ENCODE measurements at regions not wholly inside any gene's neighbourhood (a gene's known extent, or its start where the extent isn't known, plus 50 kb on each side); places are given as distances from the start of the nearest gene placed in this dataset.

- ATAC-seq (no peak), DNase-seq (no peak)
- no peaks in the 10 kb centered on the region for H3K36me3 Mint-ChIP-seq
- Histone ChIP-seq H3K4me3 (ENCODE audit: low read length) (no peak overlapping the region), H3K4me1 (ENCODE audit: control insufficient read depth in 2 of 2, insufficient read depth in 2 of 2, low read length in 2 of 2) (no peaks in the 10 kb centered on the region), H3K27me3 (ENCODE audit: control insufficient read depth in 2 of 2, insufficient read depth in 2 of 2, low read length in 2 of 2) (no peaks in the 10 kb centered on the region), H3K36me3 (ENCODE audit: control insufficient read depth in 2 of 3, insufficient read depth in 3 of 3, low read length in 3 of 3) (no peaks in the 10 kb centered on the region), H3K9me3 (ENCODE audit: control insufficient read depth in 2 of 3, low read length in 3 of 3) (no peaks in the 10 kb centered on the region), H3K27ac (ENCODE audit: low read depth, low read length) (no peak overlapping the region)
- intact Hi-C loops (cut with micrococcal nuclease): no loop called here
- CTCF ChIA-PET: no interaction called here
- H3K27me3 Mint-ChIP-seq: peaks cover 0 to 11% (median 4%) of the 10 kb centered on the region in 5 donors
- H3K27ac Mint-ChIP-seq: no peak overlapping the region
- no peak overlapping the region for H3K4me3 Mint-ChIP-seq
- no peaks in the 10 kb centered on the region for H3K4me1 Mint-ChIP-seq
- POLR2A ChIA-PET: no interaction called here
- peaks cover 0 to 1% (median 0%) of the 10 kb centered on the region in 11 donors for H3K9me3 Mint-ChIP-seq
These were observed 149.9 kb upstream of the BEND6 start for GRCh38 chr6:56804996-56805395.

GRCh38 chr6:56803594-56803993 is 151.3 kb upstream of the BEND6 start:
- no peak overlapping the region for H3K4me3 ChIP-seq (ENCODE audit: low read length)
- H3K4me3 Mint-ChIP-seq: no peak overlapping the region
- H3K27ac ChIP-seq (ENCODE audit: low read depth, low read length): no peak overlapping the region
- no peak overlapping the region for H3K27ac Mint-ChIP-seq
- H3K9me3 ChIP-seq (ENCODE audit: control insufficient read depth in 2 of 3, low read length in 3 of 3): no peaks in the 10 kb centered on the region
- no peaks in the 10 kb centered on the region for H3K36me3 Mint-ChIP-seq
- no peaks in the 10 kb centered on the region for H3K36me3 ChIP-seq (ENCODE audit: control insufficient read depth in 2 of 3, insufficient read depth in 3 of 3, low read length in 3 of 3)
- H3K27me3 Mint-ChIP-seq: peaks cover 0 to 11% (median 0%) of the 10 kb centered on the region in 5 donors
- H3K4me1 Mint-ChIP-seq: no peaks in the 10 kb centered on the region
- no peak for ATAC-seq
- no peaks in the 10 kb centered on the region for H3K4me1 ChIP-seq (ENCODE audit: control insufficient read depth in 2 of 2, insufficient read depth in 2 of 2, low read length in 2 of 2)
- POLR2A ChIA-PET: no interaction called here
- peaks cover 0 to 1% (median 0%) of the 10 kb centered on the region in 11 donors for H3K9me3 Mint-ChIP-seq
- CTCF ChIA-PET: no interaction called here
- DNase-seq: no peak
- H3K27me3 ChIP-seq (ENCODE audit: control insufficient read depth in 2 of 2, insufficient read depth in 2 of 2, low read length in 2 of 2): no peaks in the 10 kb centered on the region
- intact Hi-C loops (cut with micrococcal nuclease): no loop called here

GRCh38 chr6:56802584-56802983 is 152.3 kb upstream of the BEND6 start:
- Histone ChIP-seq H3K9me3 (ENCODE audit: control insufficient read depth in 2 of 3, low read length in 3 of 3) (no peaks in the 10 kb centered on the region), H3K27ac (ENCODE audit: low read depth, low read length) (no peak overlapping the region), H3K4me1 (ENCODE audit: control insufficient read depth in 2 of 2, insufficient read depth in 2 of 2, low read length in 2 of 2) (no peaks in the 10 kb centered on the region), H3K27me3 (ENCODE audit: control insufficient read depth in 2 of 2, insufficient read depth in 2 of 2, low read length in 2 of 2) (no peaks in the 10 kb centered on the region), H3K36me3 (ENCODE audit: control insufficient read depth in 2 of 3, insufficient read depth in 3 of 3, low read length in 3 of 3) (no peaks in the 10 kb centered on the region), H3K4me3 (ENCODE audit: low read length) (no peak overlapping the region)
- ATAC-seq: no peak
- ChIA-PET CTCF (interaction anchor here (0.6 kb wide), 1 partner anchor 1162 kb away, joined by 5 read pairs; no protein-coding TSS in a partner anchor), POLR2A (no interaction called here)
- no peak for DNase-seq
- intact Hi-C loops (cut with micrococcal nuclease): no loop called here
- Mint-ChIP-seq H3K27ac (no peak overlapping the region), H3K36me3 (no peaks in the 10 kb centered on the region), H3K27me3 (peaks cover 0 to 11% (median 0%) of the 10 kb centered on the region in 5 donors), H3K4me1 (no peaks in the 10 kb centered on the region), H3K4me3 (no peak overlapping the region), H3K9me3 (peaks cover 0 to 1% (median 0%) of the 10 kb centered on the region in 11 donors)

GRCh38 chr6:56799989-56800388 is 154.9 kb upstream of the BEND6 start:
- H3K4me3 ChIP-seq (ENCODE audit: low read length): no peak overlapping the region
- POLR2A ChIA-PET: no interaction called here
- no peak overlapping the region for H3K27ac ChIP-seq (ENCODE audit: low read depth, low read length)
- Mint-ChIP-seq H3K4me3 (no peak overlapping the region), H3K36me3 (no peaks in the 10 kb centered on the region), H3K27me3 (peaks cover 0 to 11% (median 4%) of the 10 kb centered on the region in 5 donors), H3K9me3 (no peaks in the 10 kb centered on the region), H3K4me1 (no peaks in the 10 kb centered on the region), H3K27ac (no peak overlapping the region)
- H3K27me3 ChIP-seq (ENCODE audit: control insufficient read depth in 2 of 2, insufficient read depth in 2 of 2, low read length in 2 of 2): no peaks in the 10 kb centered on the region
- intact Hi-C loops (cut with micrococcal nuclease): no loop called here
- H3K4me1 ChIP-seq (ENCODE audit: control insufficient read depth in 2 of 2, insufficient read depth in 2 of 2, low read length in 2 of 2): no peaks in the 10 kb centered on the region
- no peaks in the 10 kb centered on the region for H3K9me3 ChIP-seq (ENCODE audit: control insufficient read depth in 2 of 3, low read length in 3 of 3)
- DNase-seq (no peak), ATAC-seq (no peak)
- H3K36me3 ChIP-seq (ENCODE audit: control insufficient read depth in 2 of 3, insufficient read depth in 3 of 3, low read length in 3 of 3): no peaks in the 10 kb centered on the region
- CTCF ChIA-PET: no interaction called here

- Mint-ChIP-seq H3K27me3 (peaks cover 0 to 12% (median 9%) of the 10 kb centered on the region in 5 donors), H3K4me3 (no peak overlapping the region), H3K4me1 (no peaks in the 10 kb centered on the region), H3K9me3 (no peaks in the 10 kb centered on the region), H3K36me3 (no peaks in the 10 kb centered on the region), H3K27ac (no peak overlapping the region)
- ATAC-seq (no peak), DNase-seq (no peak)
- H3K4me1 ChIP-seq (ENCODE audit: control insufficient read depth in 2 of 2, insufficient read depth in 2 of 2, low read length in 2 of 2): no peaks in the 10 kb centered on the region
- no peak overlapping the region for H3K4me3 ChIP-seq (ENCODE audit: low read length)
- H3K36me3 ChIP-seq (ENCODE audit: control insufficient read depth in 2 of 3, insufficient read depth in 3 of 3, low read length in 3 of 3): no peaks in the 10 kb centered on the region
- intact Hi-C loops (cut with micrococcal nuclease): no loop called here
- no peaks in the 10 kb centered on the region for H3K27me3 ChIP-seq (ENCODE audit: control insufficient read depth in 2 of 2, insufficient read depth in 2 of 2, low read length in 2 of 2)
- ChIA-PET POLR2A (no interaction called here), CTCF (no interaction called here)
- no peak overlapping the region for H3K27ac ChIP-seq (ENCODE audit: low read depth, low read length)
- H3K9me3 ChIP-seq (ENCODE audit: control insufficient read depth in 2 of 3, low read length in 3 of 3): no peaks in the 10 kb centered on the region
These were observed 155.5 kb upstream of the DST start for GRCh38 chr6:56798163-56798562.

- H3K27me3 ChIP-seq (ENCODE audit: control insufficient read depth in 2 of 2, insufficient read depth in 2 of 2, low read length in 2 of 2): no peaks in the 10 kb centered on the region
- ATAC-seq (no peak), DNase-seq (no peak)
- Mint-ChIP-seq H3K27ac (no peak overlapping the region), H3K4me1 (no peaks in the 10 kb centered on the region), H3K9me3 (no peaks in the 10 kb centered on the region), H3K36me3 (no peaks in the 10 kb centered on the region), H3K27me3 (peaks cover 3 to 17% (median 13%) of the 10 kb centered on the region in 5 donors), H3K4me3 (no peak overlapping the region)
- ChIA-PET POLR2A (no interaction called here), CTCF (no interaction called here)
- H3K27ac ChIP-seq (ENCODE audit: low read depth, low read length): no peak overlapping the region
- no peak overlapping the region for H3K4me3 ChIP-seq (ENCODE audit: low read length)
- intact Hi-C loops (cut with micrococcal nuclease): no loop called here
- no peaks in the 10 kb centered on the region for H3K36me3 ChIP-seq (ENCODE audit: control insufficient read depth in 2 of 3, insufficient read depth in 3 of 3, low read length in 3 of 3)
- no peaks in the 10 kb centered on the region for H3K9me3 ChIP-seq (ENCODE audit: control insufficient read depth in 2 of 3, low read length in 3 of 3)
- H3K4me1 ChIP-seq (ENCODE audit: control insufficient read depth in 2 of 2, insufficient read depth in 2 of 2, low read length in 2 of 2): no peaks in the 10 kb centered on the region
These were observed 153.5 kb upstream of the DST start for GRCh38 chr6:56796196-56796532.

GRCh38 chr6:56795466-56796195 is 152.9 kb upstream of the DST start:
- intact Hi-C loops (cut with micrococcal nuclease): no loop called here
- no peaks in the 10 kb centered on the region for H3K9me3 Mint-ChIP-seq
- H3K36me3 Mint-ChIP-seq: no peaks in the 10 kb centered on the region
- DNase-seq: no peak
- ChIA-PET POLR2A (no interaction called here), CTCF (no interaction called here)
- H3K4me1 Mint-ChIP-seq: no peaks in the 10 kb centered on the region
- Histone ChIP-seq H3K4me3 (ENCODE audit: low read length) (no peak overlapping the region), H3K27ac (ENCODE audit: low read depth, low read length) (no peak overlapping the region), H3K9me3 (ENCODE audit: control insufficient read depth in 2 of 3, low read length in 3 of 3) (no peaks in the 10 kb centered on the region), H3K27me3 (ENCODE audit: control insufficient read depth in 2 of 2, insufficient read depth in 2 of 2, low read length in 2 of 2) (no peaks in the 10 kb centered on the region), H3K36me3 (ENCODE audit: control insufficient read depth in 2 of 3, insufficient read depth in 3 of 3, low read length in 3 of 3) (no peaks in the 10 kb centered on the region), H3K4me1 (ENCODE audit: control insufficient read depth in 2 of 2, insufficient read depth in 2 of 2, low read length in 2 of 2) (no peaks in the 10 kb centered on the region)
- no peak overlapping the region for H3K4me3 Mint-ChIP-seq
- ATAC-seq: no peak
- peaks cover 3 to 20% (median 17%) of the 10 kb centered on the region in 5 donors for H3K27me3 Mint-ChIP-seq
- no peak overlapping the region for H3K27ac Mint-ChIP-seq
